HepG2 (cell line): ENCODE measurements at regions not wholly inside any gene's neighbourhood (a gene's known extent, or its start where the extent isn't known, plus 50 kb on each side); places are given as distances from the start of the nearest gene placed in this dataset.

Experiments used
- ATAC-seq: fragments of 200-7000 bp; cut with Tn5 transposase; 3 replicates; pipeline ENCODE4 v1.9.1; 2020; ENCODE audit warnings: mild to moderate bottlenecking, moderate library complexity
- BruUV-seq: library from RNA; stranded (reverse); fragments of 400-500 nt; replicated peaks from 2 replicates; lab custom pipeline; 2021; lab: Mats Ljungman, UMichigan
- CTCF ChIA-PET: fragments of 300-600 bp; formaldehyde crosslinking; extraction: SDS; loops from one replicate; lab custom pipeline; 2021; ENCODE audit warnings: low total read pairs, inconsistent platforms, low intra/inter-chr PET ratio; lab: Yijun Ruan, JAX
- POLR2A ChIA-PET: fragments of 350-600 bp; sonication (Branson Sonifier 250); formaldehyde crosslinking; loops from one replicate; lab custom pipeline; 2020; ENCODE audit warnings: antibody characterized with exemption, inconsistent platforms; lab: Yijun Ruan, JAX
- DNase-seq: peaks from one replicate; pipeline ENCODE4 v3.0.0-alpha.2; 2015; ENCODE audit warnings: low spot score
- FAIRE-seq: peaks from 3 replicates; lab custom pipeline; 2011; peaks lifted over from hg19 to GRCh38; lab: Jason Lieb, UNC
- H2AFZ ChIP-seq: one replicate; pipeline ENCODE4 v1.6.1; 2011; ENCODE audit warnings: low read length, inconsistent platforms
- H3K27ac ChIP-seq: fragments of 300-600 bp; 3 replicates; pipeline ENCODE4 v1.8.0; 2011; ENCODE audit warnings: mixed run types, mild to moderate bottlenecking, mixed read lengths, low read length, inconsistent platforms; ENCODE audit not compliant: insufficient read depth; ENCODE audit errors: extremely low read length
- H3K27me3 ChIP-seq, 2 experiments: fragments of 200-600 bp in 1 of 2; 2 replicates in 1 of 2; 3 replicates in 1 of 2; pipeline versions ENCODE4 v1.6.0 to v1.8.0; 2011; ENCODE audit warnings: low read length in 2 of 2, mild to moderate bottlenecking in 2 of 2, moderate library complexity in 2 of 2, inconsistent platforms in 1 of 2; ENCODE audit not compliant: insufficient read depth in 2 of 2, control insufficient read depth in 1 of 2
- H3K36me3 ChIP-seq, 2 experiments: fragments of 200-600 bp in 1 of 2; replicated peaks in 1 of 2; 2 replicates in 1 of 2; 3 replicates in 1 of 2; pipeline versions ENCODE4 v1.5.1 to v1.8.0; 2011; ENCODE audit warnings: low read length in 2 of 2, inconsistent platforms in 1 of 2; ENCODE audit not compliant: insufficient read depth in 2 of 2, control insufficient read depth in 1 of 2
- H3K4me1 ChIP-seq: 2 replicates; pipeline ENCODE4 v1.5.1; 2012; ENCODE audit warnings: low read length, inconsistent platforms; ENCODE audit not compliant: insufficient read depth
- H3K4me2 ChIP-seq: 2 replicates; pipeline ENCODE4 v1.6.0; 2011; ENCODE audit warnings: low read depth, low read length, inconsistent platforms
- H3K4me3 ChIP-seq, 3 experiments: fragments of 200-600 bp in 1 of 3; sonication (generic), shearing (Covaris generic) in 1 of 3; replicated peaks in 1 of 3; 2 replicates each; pipeline ENCODE4 v1.5.1; 2011 to 2016; ENCODE audit warnings: low read length in 3 of 3, inconsistent platforms in 2 of 3, low read depth in 2 of 3, mild to moderate bottlenecking in 2 of 3, control low read depth in 1 of 3, mixed read lengths in 1 of 3; ENCODE audit not compliant: insufficient read depth in 1 of 3
- H3K79me2 ChIP-seq: one replicate; pipeline ENCODE4 v1.6.1; 2011; ENCODE audit warnings: low read length, inconsistent platforms; ENCODE audit not compliant: insufficient read depth
- H3K9ac ChIP-seq: 2 replicates; pipeline ENCODE4 v1.6.0; 2011; ENCODE audit warnings: mild to moderate bottlenecking, low read depth, low read length, inconsistent platforms; ENCODE audit not compliant: insufficient read depth
- H3K9me3 ChIP-seq: 2 replicates; pipeline ENCODE4 v1.5.1; 2012; ENCODE audit warnings: mild to moderate bottlenecking, low read length
- H4K20me1 ChIP-seq: 2 replicates; pipeline ENCODE4 v1.6.0; 2011; ENCODE audit warnings: inconsistent platforms, mild to moderate bottlenecking, low read length, moderate library complexity; ENCODE audit not compliant: insufficient read depth
- BHLHE40 ChIP-seq: IDR thresholded peaks from 2 replicates; pipeline ENCODE4 v1.6.1; 2011; ENCODE audit warnings: low read length, improper control_type of control experiment
- CENPT ChIP-seq: sonication (generic); formaldehyde crosslinking; IDR thresholded peaks from 2 replicates; pipeline ENCODE4 v1.8.0; 2022; ENCODE audit warnings: low read depth, mild to moderate bottlenecking, moderate library complexity, missing genetic modification reagents
- EHMT2 ChIP-seq: fragments of 200-600 bp; sonication (generic); IDR thresholded peaks from 2 replicates; pipeline ENCODE4 v1.7.0; 2017; ENCODE audit warnings: antibody characterized with exemption, low read depth, low read length, borderline replicate concordance
- ELF3 ChIP-seq: IDR thresholded peaks from 2 replicates; pipeline ENCODE4 v1.6.1; 2016; ENCODE audit warnings: missing genetic modification reagents, missing compliant biosample characterization
- RXRA ChIP-seq: sonication (generic); formaldehyde crosslinking; IDR thresholded peaks from 2 replicates; pipeline ENCODE4 v1.5.1; 2020; ENCODE audit warnings: missing genetic modification reagents
- SIX1 ChIP-seq: sonication (generic); formaldehyde crosslinking; IDR thresholded peaks from 2 replicates; pipeline ENCODE4 v1.4.0; 2020; ENCODE audit warnings: missing genetic modification reagents, borderline replicate concordance
- ZKSCAN1 ChIP-seq: fragments of 150-350 bp; IDR thresholded peaks from 2 replicates; pipeline ENCODE4 v1.6.1; 2014; ENCODE audit warnings: low read length
- ZMYM4 ChIP-seq: sonication (generic); formaldehyde crosslinking; IDR thresholded peaks from 2 replicates; pipeline ENCODE4 v1.8.1; 2023; ENCODE audit warnings: mild to moderate bottlenecking, missing genetic modification reagents
- ZNF232 ChIP-seq: sonication (generic); formaldehyde crosslinking; IDR thresholded peaks from 2 replicates; pipeline ENCODE4 v1.4.0; 2020; ENCODE audit warnings: missing genetic modification reagents, borderline replicate concordance
- ZNF335 ChIP-seq: sonication (generic); formaldehyde crosslinking; IDR thresholded peaks from 2 replicates; pipeline ENCODE4 v1.4.0; 2020; ENCODE audit warnings: missing genetic modification reagents
- ZNF550 ChIP-seq: sonication (generic); formaldehyde crosslinking; IDR thresholded peaks from 2 replicates; pipeline ENCODE4 v1.4.0; 2020; ENCODE audit warnings: mild to moderate bottlenecking, missing genetic modification reagents, borderline replicate concordance
- ZNF569 ChIP-seq: sonication (generic); formaldehyde crosslinking; IDR thresholded peaks from 2 replicates; pipeline ENCODE4 v1.5.0; 2020; ENCODE audit warnings: mild to moderate bottlenecking, missing genetic modification reagents, moderate library complexity, borderline replicate concordance
- ZNF605 ChIP-seq: sonication (generic); formaldehyde crosslinking; IDR thresholded peaks from 2 replicates; pipeline ENCODE4 v1.8.0; 2022; ENCODE audit warnings: mild to moderate bottlenecking, missing genetic modification reagents
- ZNF772 ChIP-seq: sonication (generic); formaldehyde crosslinking; IDR thresholded peaks from 2 replicates; pipeline ENCODE4 v1.5.0; 2020; ENCODE audit warnings: mild to moderate bottlenecking, missing genetic modification reagents
- ZNF850 ChIP-seq: sonication (generic); formaldehyde crosslinking; conservative IDR thresholded peaks from 2 replicates; pipeline ENCODE4 v1.9.0; 2021; ENCODE audit warnings: mild to moderate bottlenecking, missing genetic modification reagents
- ZSCAN31 ChIP-seq: sonication (generic); formaldehyde crosslinking; IDR thresholded peaks from 2 replicates; pipeline ENCODE4 v1.5.0; 2020; ENCODE audit warnings: low read depth, mild to moderate bottlenecking, missing genetic modification reagents
- WGBS: methylation state at CpG from one replicate; pipeline ENCODE4 v1.1.6; 2017; ENCODE audit warnings: low lambda C conversion rate; 5-methylcytosine and 5-hydroxymethylcytosine counted together
- in situ Hi-C: cut with HindIII; loops from 2 replicates; pipeline ENCODE4 v1.10.0; 2017; ENCODE audit warnings: low pct_unique_long_range_greater_than_20kb; ENCODE audit not compliant: extremely low pct_ligation_motif_present
- intact Hi-C: fragments of 100-400 bp; cut with micrococcal nuclease; formaldehyde crosslinking; loops from one replicate; pipeline ENCODE4 v1.10.0; 2022; ENCODE audit not compliant: unreplicated experiment
- TF ChIP-seq, protein P1 (sequence below): sonication (generic); formaldehyde crosslinking; IDR thresholded peaks from 2 replicates; pipeline ENCODE4 v1.8.1; 2023; ENCODE audit warnings: missing genetic modification reagents, mild to moderate bottlenecking, borderline replicate concordance
- TF ChIP-seq, protein P2 (sequence below): sonication (generic); formaldehyde crosslinking; IDR thresholded peaks from 2 replicates; pipeline ENCODE4 v1.4.0; 2020; ENCODE audit warnings: missing genetic modification reagents
- TF ChIP-seq, protein P3 (sequence below): sonication (generic); formaldehyde crosslinking; IDR thresholded peaks from 2 replicates; pipeline ENCODE4 v1.4.0; 2020; ENCODE audit warnings: missing genetic modification reagents, mild to moderate bottlenecking, borderline replicate concordance

DNA sequence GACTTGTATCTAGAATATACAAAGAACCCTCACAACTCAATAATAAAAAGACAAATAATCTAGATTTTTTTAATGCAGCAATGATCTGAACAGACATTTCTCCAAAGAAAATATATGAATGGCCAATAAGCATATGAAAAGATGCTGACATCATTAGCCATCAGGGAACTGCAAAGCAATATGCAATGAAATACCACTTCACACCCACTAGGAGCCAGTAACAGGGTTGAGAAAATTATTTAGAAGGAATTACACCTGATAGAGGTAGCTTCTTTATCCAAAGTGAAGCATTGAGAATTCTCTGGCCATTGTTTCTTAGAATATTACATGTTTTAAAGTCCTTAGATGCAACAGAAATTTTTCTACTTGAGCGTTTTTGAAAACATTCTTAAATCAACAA is 316.9 kb downstream of the KCNN2 start:
- H2AFZ ChIP-seq = no peak overlapping the region
- H3K9ac ChIP-seq = no peak overlapping the region
- ChIA-PET CTCF (no interaction called here), POLR2A (no interaction called here)
- ATAC-seq (no peak), DNase-seq (no peak), FAIRE-seq (no peak)
- intact Hi-C loops = no loop called here
- H3K4me3 ChIP-seq = no peak overlapping the region
- H3K27me3 ChIP-seq = no peaks in the 10 kb centered on the region; a peak in 1 of 5 replicates
- H4K20me1 ChIP-seq = no peaks in the 10 kb centered on the region
- 0% methylated on average over 1 of the region's 1 CpG for WGBS
- in situ Hi-C loops = no loop called here
- no peak overlapping the region for H3K27ac ChIP-seq
- no peaks in the 10 kb centered on the region for H3K4me1 ChIP-seq
- no peaks in the 10 kb centered on the region for H3K36me3 ChIP-seq
- H3K4me2 ChIP-seq = no peak overlapping the region
- H3K79me2 ChIP-seq = no peaks in the 10 kb centered on the region
- no peak for TF ChIP-seq BHLHE40
- no TSS peak for BruUV-seq
- peaks cover 5% of the 10 kb centered on the region; the same call in 1 of the 2 replicates for H3K9me3 ChIP-seq

DNA sequence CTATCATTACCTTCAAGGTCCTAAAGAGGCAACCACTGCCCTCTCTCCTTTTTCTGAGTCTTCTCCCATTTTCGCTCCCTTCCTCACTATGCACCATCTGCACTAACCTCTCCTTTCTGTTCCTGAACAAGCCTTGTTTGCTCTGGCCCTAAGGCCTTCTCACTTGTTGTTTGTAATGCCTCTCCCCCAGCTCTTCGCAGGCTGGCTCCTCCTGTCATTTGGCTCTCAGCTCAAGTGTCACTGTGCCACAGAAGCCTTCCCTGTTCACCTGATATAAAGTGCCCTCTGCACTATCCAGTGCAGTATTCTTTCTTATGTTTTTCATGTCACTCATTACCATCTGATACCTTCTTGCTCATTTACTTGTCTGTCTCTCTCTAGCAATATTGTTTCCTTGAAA is 303.7 kb downstream of the KCNN2 start:
- BruUV-seq = no TSS peak
- no peaks in the 10 kb centered on the region for H3K4me1 ChIP-seq
- FAIRE-seq (no peak), ATAC-seq (no peak), DNase-seq (no peak)
- ChIA-PET POLR2A (no interaction called here), CTCF (no interaction called here)
- no peak overlapping the region for H3K9ac ChIP-seq
- H3K36me3 ChIP-seq = no peaks in the 10 kb centered on the region
- H2AFZ ChIP-seq = no peak overlapping the region
- TF ChIP-seq EHMT2 (no peak), ZNF605 (CRISPR knock-in tag) (no peak), ZNF850 (CRISPR knock-in tag) (no peak), ZSCAN31 (CRISPR knock-in tag) (no peak), RXRA (CRISPR knock-in tag) (no peak), ZNF335 (CRISPR knock-in tag) (no peak), ZMYM4 (no peak), ZNF550 (CRISPR knock-in tag) (no peak), SIX1 (no peak), ZNF232 (CRISPR knock-in tag) (no peak), CENPT (CRISPR knock-in tag) (no peak), ZNF772 (CRISPR knock-in tag) (no peak), ELF3 (CRISPR knock-in tag) (no peak), ZNF569 (CRISPR knock-in tag) (no peak), ZKSCAN1 (no peak)
- TF ChIP-seq, protein P1, sequence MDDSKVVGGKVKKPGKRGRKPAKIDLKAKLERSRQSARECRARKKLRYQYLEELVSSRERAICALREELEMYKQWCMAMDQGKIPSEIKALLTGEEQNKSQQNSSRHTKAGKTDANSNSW (CRISPR knock-in tag) = no peak
- TF ChIP-seq, protein P2, sequence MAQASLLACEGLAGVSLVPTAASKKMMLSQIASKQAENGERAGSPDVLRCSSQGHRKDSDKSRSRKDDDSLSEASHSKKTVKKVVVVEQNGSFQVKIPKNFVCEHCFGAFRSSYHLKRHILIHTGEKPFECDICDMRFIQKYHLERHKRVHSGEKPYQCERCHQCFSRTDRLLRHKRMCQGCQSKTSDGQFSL = no peak
- TF ChIP-seq, protein P3, sequence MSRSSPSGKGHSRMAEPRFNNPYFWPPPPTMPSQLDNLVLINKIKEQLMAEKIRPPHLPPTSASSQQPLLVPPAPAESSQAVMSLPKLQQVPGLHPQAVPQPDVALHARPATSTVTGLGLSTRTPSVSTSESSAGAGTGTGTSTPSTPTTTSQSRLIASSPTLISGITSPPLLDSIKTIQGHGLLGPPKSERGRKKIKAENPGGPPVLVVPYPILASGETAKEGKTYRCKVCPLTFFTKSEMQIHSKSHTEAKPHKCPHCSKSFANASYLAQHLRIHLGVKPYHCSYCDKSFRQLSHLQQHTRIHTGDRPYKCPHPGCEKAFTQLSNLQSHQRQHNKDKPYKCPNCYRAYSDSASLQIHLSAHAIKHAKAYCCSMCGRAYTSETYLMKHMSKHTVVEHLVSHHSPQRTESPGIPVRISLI (CRISPR knock-in tag) = no peak
- in situ Hi-C loops = no loop called here
- H3K4me2 ChIP-seq = no peak overlapping the region
- no peak overlapping the region for H3K27ac ChIP-seq
- H3K79me2 ChIP-seq = no peaks in the 10 kb centered on the region
- no peaks in the 10 kb centered on the region for H4K20me1 ChIP-seq
- no peaks in the 10 kb centered on the region for H3K27me3 ChIP-seq
- 2% methylated on average over 2 of the region's 2 CpGs for WGBS
- H3K9me3 ChIP-seq = peaks cover 23% of the 10 kb centered on the region
- H3K4me3 ChIP-seq = no peak overlapping the region
- intact Hi-C loops = no loop called here
